ENCODE measurements at regions not wholly inside any gene's neighbourhood (a gene's known extent, or its start where the extent isn't known, plus 50 kb on each side); places are given as distances from the start of the nearest gene placed in this dataset.
A peak's percentile ranks its signal among the peaks of the same experiment; 100 is the strongest.

DNA sequence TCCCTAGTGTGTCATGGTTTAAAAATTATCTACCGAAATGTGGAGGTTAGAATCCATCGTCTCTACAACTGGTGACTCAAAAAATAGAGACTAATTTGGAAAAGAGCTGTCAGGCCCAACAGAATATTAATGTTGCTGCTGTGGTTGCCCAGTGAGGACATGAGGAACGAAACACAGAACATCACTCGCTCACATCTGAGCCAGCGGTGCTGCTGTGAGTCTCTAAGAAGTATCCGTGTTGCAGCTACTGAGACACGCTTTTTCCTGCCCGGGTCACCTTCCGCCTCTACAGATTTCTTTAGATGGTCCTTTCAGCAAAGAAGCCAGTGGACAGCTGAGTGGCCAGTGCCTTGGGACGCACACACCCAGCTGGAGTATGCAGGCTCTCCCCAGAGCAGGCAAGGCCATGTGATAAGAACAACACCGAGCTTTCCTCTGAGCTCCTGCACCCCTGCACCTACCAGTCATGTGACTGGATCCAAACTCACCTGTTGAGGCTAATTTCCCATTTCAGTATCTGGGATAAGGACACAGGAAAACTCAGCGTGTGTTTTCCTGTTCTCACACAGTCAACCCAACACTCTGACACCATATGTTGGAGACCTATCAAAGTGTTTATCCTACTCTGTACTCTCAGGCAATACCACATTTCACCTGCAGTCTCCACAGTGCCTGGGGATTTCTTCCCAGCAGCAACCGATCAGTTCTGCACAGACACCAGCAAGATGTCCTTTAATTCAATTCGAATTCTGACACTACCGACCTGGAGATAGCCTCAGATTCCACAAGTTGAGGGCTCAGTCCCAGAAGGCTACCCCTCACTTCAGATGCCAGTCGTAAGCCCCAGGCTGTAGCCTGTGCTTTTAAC lies 119.0 kb upstream of the RPS6KA2 start:
- no peak overlapping the region for H2BK15ac ChIP-seq (ENCODE audit: low read length)
- H2BK120ac ChIP-seq (ENCODE audit: low read depth, low read length): no peak overlapping the region
- no peak for DNase-seq (ENCODE audit: low spot score)
- H2BK12ac ChIP-seq (ENCODE audit: low read length): no peak overlapping the region
- no peak overlapping the region for H3K23ac ChIP-seq (ENCODE audit: low read depth, low read length, poor library complexity)
- H3K9ac ChIP-seq (ENCODE audit: low read depth, low read length, poor library complexity): no peak overlapping the region
- no peak overlapping the region for H4K8ac ChIP-seq (ENCODE audit: low read depth, low read length)
- H2AK5ac ChIP-seq (ENCODE audit: low read depth, low read length): no peak overlapping the region
- no peaks in the 10 kb centered on the region for H3K79me1 ChIP-seq (ENCODE audit: low read depth, low read length)
- H3K36me3 ChIP-seq (replicated peaks in 1 of 2; ENCODE audit: control insufficient read depth in 2 of 2, insufficient read depth in 2 of 2, low read length in 2 of 2): no peaks in the 10 kb centered on the region
- no peak overlapping the region for H3K18ac ChIP-seq (ENCODE audit: low read length)
- H3K27ac ChIP-seq (replicated peaks; ENCODE audit: low read length): no peak overlapping the region
- H4K91ac ChIP-seq (ENCODE audit: low read depth, low read length, poor library complexity): no peak overlapping the region
- H2AFZ ChIP-seq (ENCODE audit: low read length): no peak overlapping the region
- peaks cover 0 to 4% of the 10 kb centered on the region in 2 donors for H3K9me3 ChIP-seq (replicated peaks in 1 of 2; ENCODE audit: control insufficient read depth in 2 of 2, insufficient read depth in 1 of 2, low read depth in 1 of 2, low read length in 2 of 2)
- no peak overlapping the region for H2BK5ac ChIP-seq (ENCODE audit: low read length)
- H3K4me1 ChIP-seq (ENCODE audit: control insufficient read depth in 2 of 2, insufficient read depth in 1 of 2, low read depth in 1 of 2, low read length in 2 of 2): peaks cover 22 to 26% of the 10 kb centered on the region in 2 donors
- no peak overlapping the region for H3K4me3 ChIP-seq (ENCODE audit: low read length in 2 of 2)
- H3K27me3 ChIP-seq (ENCODE audit: control insufficient read depth in 3 of 3, insufficient read depth in 3 of 3, low read depth in 1 of 3, low read length in 3 of 3): no peaks in the 10 kb centered on the region
- no peak overlapping the region for H3K4ac ChIP-seq (ENCODE audit: low read length)
- no CpG with 5 or more reads among the region's 16 CpGs for WGBS, 2 donors (ENCODE audit: extremely low coverage in 2 of 2, insufficient read length in 2 of 2, insufficient replicate concordance in 1 of 2)
- no peak overlapping the region for H3K14ac ChIP-seq (ENCODE audit: low read length)
- no peak overlapping the region for H3K4me2 ChIP-seq (ENCODE audit: insufficient read depth, low read length, poor library complexity, severe bottlenecking)

DNA sequence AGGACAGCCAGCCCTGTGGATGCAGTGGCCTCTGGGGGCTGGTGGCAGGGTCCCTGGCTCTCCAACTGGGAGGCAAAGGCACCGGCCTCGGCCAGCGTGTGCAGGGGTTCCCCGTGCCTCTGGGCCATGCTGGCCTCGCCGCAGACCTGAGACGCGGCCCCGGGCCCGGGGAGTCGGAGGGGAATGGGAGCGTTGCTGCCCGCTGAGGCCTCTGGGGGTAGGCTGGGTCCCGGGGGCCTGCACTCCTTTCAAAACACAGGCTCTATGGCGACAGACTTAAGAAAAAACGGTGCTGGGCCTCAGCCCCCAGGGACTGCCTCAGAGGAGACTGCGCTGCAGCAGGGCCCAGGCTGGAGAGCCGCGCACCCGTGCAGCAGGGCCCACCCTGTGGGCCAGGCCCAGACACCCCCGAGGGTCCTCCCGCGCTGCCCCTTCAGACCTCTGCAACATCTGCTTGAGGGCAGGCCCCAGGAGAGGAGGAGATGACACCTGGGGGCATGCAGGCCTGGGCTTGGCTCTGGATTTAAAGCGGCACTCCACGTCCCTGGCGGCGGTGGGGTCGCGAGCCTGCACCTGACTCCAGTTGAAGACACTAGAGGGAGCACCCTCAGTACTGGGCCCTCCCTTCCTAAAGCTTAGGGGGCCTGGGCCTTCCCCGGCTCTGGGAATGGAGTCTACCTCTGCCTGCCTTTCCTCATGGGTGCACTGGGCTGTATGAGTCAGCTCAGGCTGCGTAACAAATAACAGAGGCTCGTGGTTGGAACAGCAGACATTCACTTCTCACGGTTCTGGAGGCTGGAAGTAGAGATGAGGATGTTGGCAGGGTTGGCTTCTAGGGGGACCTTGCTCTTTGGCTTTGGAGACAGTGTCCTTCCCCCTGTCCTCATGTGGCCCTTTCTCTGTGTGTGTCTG lies 117.4 kb upstream of the RPS6KA2 start:
- Histone ChIP-seq H2BK15ac (ENCODE audit: low read length) (peak overlapping the region; percentile 69), H3K18ac (ENCODE audit: low read length) (peak overlapping the region; percentile 83), H2AK5ac (ENCODE audit: low read depth, low read length) (peak overlapping the region; percentile 61), H3K9me3 (replicated peaks in 1 of 2; ENCODE audit: control insufficient read depth in 2 of 2, insufficient read depth in 1 of 2, low read depth in 1 of 2, low read length in 2 of 2) (peaks cover 0 to 4% of the 10 kb centered on the region in 2 donors), H3K4me3 (ENCODE audit: low read length in 2 of 2) (no peak overlapping the region), H3K79me1 (ENCODE audit: low read depth, low read length) (no peaks in the 10 kb centered on the region), H2BK120ac (ENCODE audit: low read depth, low read length) (no peak overlapping the region), H3K4ac (ENCODE audit: low read length) (no peak overlapping the region), H3K36me3 (replicated peaks in 1 of 2; ENCODE audit: control insufficient read depth in 2 of 2, insufficient read depth in 2 of 2, low read length in 2 of 2) (no peaks in the 10 kb centered on the region), H4K91ac (ENCODE audit: low read depth, low read length, poor library complexity) (no peak overlapping the region), H2BK5ac (ENCODE audit: low read length) (no peak overlapping the region), H3K4me2 (ENCODE audit: insufficient read depth, low read length, poor library complexity, severe bottlenecking) (no peak overlapping the region), H3K4me1 (ENCODE audit: control insufficient read depth in 2 of 2, insufficient read depth in 1 of 2, low read depth in 1 of 2, low read length in 2 of 2) (peaks cover 14 to 17% of the 10 kb centered on the region in 2 donors), H3K27ac (replicated peaks; ENCODE audit: low read length) (peak overlapping the region; percentile 40), H3K9ac (ENCODE audit: low read depth, low read length, poor library complexity) (peak overlapping the region; percentile 27), H3K23ac (ENCODE audit: low read depth, low read length, poor library complexity) (no peak overlapping the region), H2AFZ (ENCODE audit: low read length) (no peak overlapping the region), H3K14ac (ENCODE audit: low read length) (no peak overlapping the region), H4K8ac (ENCODE audit: low read depth, low read length) (no peak overlapping the region), H3K27me3 (ENCODE audit: control insufficient read depth in 3 of 3, insufficient read depth in 3 of 3, low read depth in 1 of 3, low read length in 3 of 3) (no peaks in the 10 kb centered on the region), H2BK12ac (ENCODE audit: low read length) (no peak overlapping the region)
- no CpG with 5 or more reads among the region's 33 CpGs for WGBS, 2 donors (ENCODE audit: extremely low coverage in 2 of 2, insufficient read length in 2 of 2, insufficient replicate concordance in 1 of 2)
- DNase-seq (ENCODE audit: low spot score): no peak

DNA sequence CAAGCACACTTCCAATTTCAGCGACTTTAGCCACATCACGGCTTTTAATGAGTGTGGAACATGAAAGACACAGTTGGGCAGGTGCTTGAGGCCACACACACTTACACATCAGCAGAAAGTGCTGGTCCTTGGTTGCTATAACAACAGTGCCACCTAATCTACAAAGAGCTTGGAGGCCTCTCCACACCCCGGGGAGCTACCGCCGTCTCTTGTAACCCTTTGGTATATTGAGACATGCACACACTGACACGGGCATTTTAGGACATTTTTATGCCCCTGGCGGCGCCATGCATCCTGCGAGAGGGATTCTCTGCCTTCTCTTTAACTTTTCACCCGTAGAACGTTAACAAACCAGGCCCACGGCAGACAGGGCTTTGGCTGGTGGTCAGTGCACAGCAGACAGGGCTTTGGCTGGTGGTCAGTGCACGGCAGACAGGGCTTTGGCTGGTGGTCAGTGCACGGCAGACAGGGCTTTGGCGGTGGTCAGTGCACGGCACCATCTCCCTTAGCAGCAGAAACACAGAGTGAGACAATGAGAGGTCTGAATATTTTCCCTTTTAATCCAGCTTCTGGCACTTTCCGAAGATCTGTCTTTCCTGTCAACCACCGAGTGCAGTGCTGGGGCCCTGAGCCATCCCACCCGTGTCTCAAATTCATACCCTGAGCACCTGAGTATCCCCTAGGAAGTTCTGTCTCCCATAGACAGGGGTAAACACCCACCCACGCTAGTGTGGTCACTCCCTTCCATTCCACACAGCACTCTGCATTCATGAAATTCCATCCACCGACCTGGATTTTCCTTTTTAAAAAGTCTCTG lies 116.6 kb upstream of the RPS6KA2 start:
- Histone ChIP-seq H2BK15ac (ENCODE audit: low read length) (no peak overlapping the region), H3K36me3 (replicated peaks in 1 of 2; ENCODE audit: control insufficient read depth in 2 of 2, insufficient read depth in 2 of 2, low read length in 2 of 2) (no peaks in the 10 kb centered on the region), H3K4me1 (ENCODE audit: control insufficient read depth in 2 of 2, insufficient read depth in 1 of 2, low read depth in 1 of 2, low read length in 2 of 2) (peaks cover 14 to 17% of the 10 kb centered on the region in 2 donors), H3K9ac (ENCODE audit: low read depth, low read length, poor library complexity) (no peak overlapping the region), H4K91ac (ENCODE audit: low read depth, low read length, poor library complexity) (no peak overlapping the region), H2BK12ac (ENCODE audit: low read length) (no peak overlapping the region), H3K4me3 (ENCODE audit: low read length in 2 of 2) (no peak overlapping the region), H3K4me2 (ENCODE audit: insufficient read depth, low read length, poor library complexity, severe bottlenecking) (no peak overlapping the region), H3K23ac (ENCODE audit: low read depth, low read length, poor library complexity) (no peak overlapping the region), H4K8ac (ENCODE audit: low read depth, low read length) (no peak overlapping the region), H2BK120ac (ENCODE audit: low read depth, low read length) (no peak overlapping the region), H3K18ac (ENCODE audit: low read length) (no peak overlapping the region), H3K79me1 (ENCODE audit: low read depth, low read length) (no peaks in the 10 kb centered on the region), H2AK5ac (ENCODE audit: low read depth, low read length) (no peak overlapping the region), H3K9me3 (replicated peaks in 1 of 2; ENCODE audit: control insufficient read depth in 2 of 2, insufficient read depth in 1 of 2, low read depth in 1 of 2, low read length in 2 of 2) (peaks cover 0 to 4% of the 10 kb centered on the region in 2 donors), H3K4ac (ENCODE audit: low read length) (no peak overlapping the region), H2BK5ac (ENCODE audit: low read length) (no peak overlapping the region), H2AFZ (ENCODE audit: low read length) (no peak overlapping the region), H3K14ac (ENCODE audit: low read length) (no peak overlapping the region), H3K27me3 (ENCODE audit: control insufficient read depth in 3 of 3, insufficient read depth in 3 of 3, low read depth in 1 of 3, low read length in 3 of 3) (no peaks in the 10 kb centered on the region), H3K27ac (replicated peaks; ENCODE audit: low read length) (no peak overlapping the region)
- DNase-seq (ENCODE audit: low spot score): no peak
- no CpG with 5 or more reads among the region's 21 CpGs for WGBS, 2 donors (ENCODE audit: extremely low coverage in 2 of 2, insufficient read length in 2 of 2, insufficient replicate concordance in 1 of 2)
